Stimulated activated CD4-positive, alpha-beta T cell treated with anti-CD3 and anti-CD28 coated beads, TNF-alpha, amount 100 ng/mL, for 4 hours (primary cell): ENCODE measurements at regions not wholly inside any gene's neighbourhood (a gene's known extent, or its start where the extent isn't known, plus 50 kb on each side); places are given as distances from the start of the nearest gene placed in this dataset.

Source experiments
- DNase-seq, 3 experiments: peaks; one replicate each; pipeline ENCODE4 v3.0.0-alpha.2; 2020; ENCODE audit warnings: low read depth in 3 of 3

- DNase-seq = no peak
Observed at GRCh38 chr19:31160336-31160926, 188.8 kb downstream of the TSHZ3 start.

GRCh38 chr19:31154021-31154420 lies 195.2 kb downstream of the TSHZ3 start:
- DNase-seq = no peak

- DNase-seq = no peak
Observed at GRCh38 chr19:31152906-31153305, 196.3 kb downstream of the TSHZ3 start.

- DNase-seq = no peak
Observed at GRCh38 chr19:31149441-31149941, 199.7 kb downstream of the TSHZ3 start.

GRCh38 chr19:31148671-31149070 lies 200.6 kb downstream of the TSHZ3 start:
- no peak for DNase-seq

GRCh38 chr19:31147234-31147633 lies 202.0 kb downstream of the TSHZ3 start:
- no peak for DNase-seq

- DNase-seq = no peak
Observed at GRCh38 chr19:31146546-31147183, 202.6 kb downstream of the TSHZ3 start.

- DNase-seq = no peak
Observed at GRCh38 chr19:31146015-31146414, 203.2 kb downstream of the TSHZ3 start.

GRCh38 chr19:31145007-31145406 lies 204.2 kb downstream of the TSHZ3 start:
- DNase-seq = no peak

- DNase-seq = no peak
Observed at GRCh38 chr19:31144075-31144870, 205.0 kb downstream of the TSHZ3 start.

- no peak for DNase-seq
Observed at GRCh38 chr19:31141301-31141700, 207.9 kb downstream of the TSHZ3 start.

- no peak for DNase-seq
Observed at GRCh38 chr19:31140717-31141116, 208.5 kb downstream of the TSHZ3 start.

GRCh38 chr19:31139871-31140505 lies 209.2 kb downstream of the TSHZ3 start:
- DNase-seq = no peak

- DNase-seq = no peak
Observed at GRCh38 chr19:31138077-31138476, 211.2 kb downstream of the TSHZ3 start.

GRCh38 chr19:31135841-31136240 lies 213.4 kb downstream of the TSHZ3 start:
- DNase-seq = no peak

- DNase-seq = no peak
Observed at GRCh38 chr19:31132753-31133110, 216.5 kb downstream of the TSHZ3 start.

GRCh38 chr19:31128291-31128690 lies 220.9 kb downstream of the TSHZ3 start:
- DNase-seq = no peak

- DNase-seq = no peak
Observed at GRCh38 chr19:31127134-31127967, 221.9 kb downstream of the TSHZ3 start.

- no peak for DNase-seq
Observed at GRCh38 chr19:31126236-31126635, 223.0 kb downstream of the TSHZ3 start.

GRCh38 chr19:31125071-31125470 lies 224.2 kb downstream of the TSHZ3 start:
- DNase-seq = no peak

- no peak for DNase-seq
Observed at GRCh38 chr19:31121501-31121900, 227.7 kb downstream of the TSHZ3 start.

- no peak for DNase-seq
Observed at GRCh38 chr19:31120952-31121351, 228.3 kb downstream of the TSHZ3 start.
